ENCODE measurements at regions not wholly inside any gene's neighbourhood (a gene's known extent, or its start where the extent isn't known, plus 50 kb on each side); places are given as distances from the start of the nearest gene placed in this dataset.

DNA sequence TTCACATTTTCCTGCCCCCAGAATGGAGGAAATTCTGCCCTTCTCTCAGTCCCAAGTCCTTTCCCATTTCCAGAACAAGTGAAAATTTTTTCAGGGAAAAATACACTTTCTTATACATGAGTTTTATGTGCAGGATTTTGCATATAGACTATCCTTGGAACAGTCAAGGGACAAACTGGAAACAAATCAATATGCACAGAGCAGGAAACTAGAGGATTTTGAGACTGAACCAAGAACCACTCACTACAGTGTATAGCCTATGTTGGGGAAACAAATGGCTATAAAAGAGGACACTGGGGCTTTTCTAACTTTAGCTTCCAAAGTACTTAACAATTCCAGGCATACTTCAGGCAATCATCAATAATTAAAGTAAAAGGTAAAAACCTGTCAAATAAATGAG, 1036.1 kb upstream of the ARRDC3 start:
- TF ChIP-seq POLR2A (IDR thresholded peaks at IDR 0.05; ENCODE audit: low read length) (no peak), GATA1 (IDR thresholded peaks at IDR 0.05; ENCODE audit: low read depth, low read length) (no peak)
